ENCODE measurements at regions not wholly inside any gene's neighbourhood (a gene's known extent, or its start where the extent isn't known, plus 50 kb on each side); places are given as distances from the start of the nearest gene placed in this dataset.

- H3K9me3 ChIP-seq (ENCODE audit: control insufficient read depth, insufficient read depth, low read length), result no peaks in the 10 kb centered on the region
- H2AK9ac ChIP-seq (replicated peaks; ENCODE audit: low read depth, low read length, poor library complexity), result no peak overlapping the region
- intact Hi-C loops (cut with micrococcal nuclease), result no loop called here
- no peak overlapping the region for H3K4me2 ChIP-seq (ENCODE audit: low read depth, low read length)
- no peak overlapping the region for H3K56ac ChIP-seq (ENCODE audit: extremely low read depth, insufficient read depth, low read length)
- dilution Hi-C loops (cut with HindIII; ENCODE audit: low sequenced_read_pairs, unreplicated experiment), result no loop called here
- H3K4ac ChIP-seq (ENCODE audit: low read depth, low read length), result no peak overlapping the region
- H3K23ac ChIP-seq (ENCODE audit: low read depth, low read length), result no peak overlapping the region
- no CpG with 5 or more reads among the region's 1 CpG for WGBS, 2 experiments (ENCODE audit: extremely low coverage in 2 of 2, insufficient read length in 1 of 2)
- no peaks in the 10 kb centered on the region for H3K9me1 ChIP-seq (ENCODE audit: insufficient read depth, low read length)
- no peak overlapping the region for H2BK120ac ChIP-seq (ENCODE audit: low read depth, low read length)
- H2AFZ ChIP-seq (replicated peaks; ENCODE audit: low read length, poor library complexity), result no peak overlapping the region
- no TSS peak for BruUV-seq (replicated peaks)
- H4K5ac ChIP-seq (ENCODE audit: low read depth, low read length), result no peak overlapping the region
- TF ChIP-seq CTCF (conservative IDR thresholded peaks at IDR 0.05; ENCODE audit: low read depth, low read length), result no peak
- TF ChIP-seq RFX5 (IDR thresholded peaks at IDR 0.05; ENCODE audit: low read depth, low read length), result no peak
- H2BK15ac ChIP-seq (ENCODE audit: low read depth, low read length), result no peak overlapping the region
- ATAC-seq (ENCODE audit: low read depth) (no peak), DNase-seq (no peak)
- H2BK5ac ChIP-seq (ENCODE audit: low read depth, low read length, poor library complexity, severe bottlenecking), result no peak overlapping the region
- in situ Hi-C loops (cut with MboI; ENCODE audit: low sequenced_read_pairs), result no loop called here
- no peaks in the 10 kb centered on the region for H3K79me1 ChIP-seq (ENCODE audit: low read depth in 1 of 2, low read length in 2 of 2)
- no peak overlapping the region for H3K27ac ChIP-seq (ENCODE audit: insufficient read depth, low read length)
- ChIA-PET POLR2A (ENCODE audit: unreplicated experiment) (no interaction called here), CTCF (no interaction called here)
- no peak overlapping the region for H3K4me3 ChIP-seq (ENCODE audit: insufficient read depth, low read depth, low read length)
- H3K14ac ChIP-seq (replicated peaks; ENCODE audit: low read depth, low read length), result no peak overlapping the region
- H3K36me3 ChIP-seq (ENCODE audit: control insufficient read depth, insufficient read depth, low read length), result no peaks in the 10 kb centered on the region
- no peak overlapping the region for H3K18ac ChIP-seq (ENCODE audit: low read depth, low read length)
- H3K27me3 ChIP-seq (ENCODE audit: control insufficient read depth, insufficient read depth, low read length), result peaks cover 9% of the 10 kb centered on the region
- H2BK20ac ChIP-seq (ENCODE audit: low read depth, low read length), result no peak overlapping the region
- H3K4me1 ChIP-seq (ENCODE audit: control insufficient read depth, insufficient read depth, low read length), result no peaks in the 10 kb centered on the region
- H4K20me1 ChIP-seq (ENCODE audit: insufficient read depth, low read length), result no peaks in the 10 kb centered on the region
- no peak overlapping the region for H2AK5ac ChIP-seq (ENCODE audit: low read depth, low read length)
- H3K9ac ChIP-seq (ENCODE audit: low read depth, low read length), result no peak overlapping the region
- no peak overlapping the region for H4K8ac ChIP-seq (ENCODE audit: low read depth in 2 of 2, low read length in 2 of 2)
- no peak overlapping the region for H4K91ac ChIP-seq (ENCODE audit: insufficient read depth, low read depth, low read length)
Observed at GRCh38 chrX:39327705-39328104, 526.4 kb downstream of the MID1IP1 start.

All from IMR-90 (cell line).